Smooth muscle cell (in vitro differentiated cells): ENCODE measurements at regions not wholly inside any gene's neighbourhood (a gene's known extent, or its start where the extent isn't known, plus 50 kb on each side); places are given as distances from the start of the nearest gene placed in this dataset.
"Not testable (repeated sequence)": the region's sequence is repeated elsewhere in the genome, so short reads cannot be mapped to it uniquely, and the experiment has no call there.

ENCODE experiments used
- DNase-seq: peaks from one replicate; lab custom pipeline; 2025; ENCODE audit not compliant: unreplicated experiment; lab: John Stamatoyannopoulos, UW
- H2AFZ ChIP-seq: fragments of 200-600 bp; sonication (generic); 2 replicates; pipeline ENCODE4 v1.6.0; 2016; ENCODE audit warnings: antibody characterized with exemption, low read depth, mild to moderate bottlenecking
- H3F3A ChIP-seq: fragments of 200-600 bp; sonication (generic); 2 replicates; pipeline ENCODE4 v1.6.0; 2017; ENCODE audit warnings: antibody characterized with exemption, low read depth
- H3K27ac ChIP-seq: fragments of 200-600 bp; sonication (generic); 2 replicates; pipeline ENCODE4 v1.5.1; 2016; ENCODE audit warnings: low read depth, mild to moderate bottlenecking
- H3K27me3 ChIP-seq: fragments of 200-600 bp; sonication (generic); 2 replicates; pipeline ENCODE4 v1.6.1; 2016; ENCODE audit warnings: low read depth, mild to moderate bottlenecking
- H3K36me3 ChIP-seq: fragments of 200-600 bp; sonication (generic); 2 replicates; pipeline ENCODE4 v1.5.1; 2016; ENCODE audit warnings: low read depth
- H3K4me1 ChIP-seq: fragments of 200-600 bp; sonication (generic); 2 replicates; pipeline ENCODE4 v1.5.1; 2016; ENCODE audit warnings: low read depth
- H3K4me2 ChIP-seq: fragments of 200-600 bp; sonication (generic); 2 replicates; pipeline ENCODE4 v1.6.0; 2016; ENCODE audit warnings: mild to moderate bottlenecking
- H3K4me3 ChIP-seq: fragments of 200-600 bp; sonication (generic); 2 replicates; pipeline ENCODE4 v1.5.1; 2016; ENCODE audit warnings: mild to moderate bottlenecking
- H3K79me2 ChIP-seq: fragments of 200-600 bp; sonication (generic); 2 replicates; pipeline ENCODE4 v1.6.0; 2016; ENCODE audit warnings: low read depth, mild to moderate bottlenecking
- H3K9ac ChIP-seq: fragments of 200-600 bp; sonication (generic); 2 replicates; pipeline ENCODE4 v1.6.0; 2016; ENCODE audit warnings: low read depth
- H3K9me3 ChIP-seq: fragments of 200-600 bp; sonication (generic); replicated peaks from 2 replicates; pipeline ENCODE4 v1.5.1; 2016; ENCODE audit warnings: low read depth
- H4K20me1 ChIP-seq: fragments of 200-600 bp; sonication (generic); 2 replicates; pipeline ENCODE4 v1.6.0; 2016; ENCODE audit warnings: low read depth
- CTCF ChIP-seq: fragments of 200-600 bp; sonication (generic); IDR thresholded peaks from 2 replicates; pipeline ENCODE4 v1.5.1; 2017; ENCODE audit warnings: borderline replicate concordance, mild to moderate bottlenecking, antibody characterized with exemption; ENCODE audit not compliant: insufficient read depth, poor library complexity, severe bottlenecking
- WGBS: methylation state at CpG from one replicate; pipeline ENCODE4 v1.1.7; 2016; ENCODE audit warnings: low lambda C conversion rate; 5-methylcytosine and 5-hydroxymethylcytosine counted together

- 89% methylated on average over 1 of the region's 1 CpG for WGBS
- Histone ChIP-seq H3K79me2 (no peaks in the 10 kb centered on the region), H2AFZ (no peak overlapping the region), H3K27me3 (no peaks in the 10 kb centered on the region), H3K4me3 (no peak overlapping the region), H3K27ac (no peak overlapping the region), H3K9me3 (no peaks in the 10 kb centered on the region), H3K4me1 (peaks cover 12% of the 10 kb centered on the region), H3F3A (peaks cover under 1% of the 10 kb centered on the region), H3K9ac (no peak overlapping the region), H4K20me1 (no peaks in the 10 kb centered on the region), H3K4me2 (no peak overlapping the region), H3K36me3 (peaks cover 7% of the 10 kb centered on the region)
- DNase-seq, result no peak
- no peak for TF ChIP-seq CTCF
Measured at GRCh38 chr6:112936504-112936903, 589.4 kb downstream of the RFPL4B start.

- H3K4me1 ChIP-seq, H3K9ac ChIP-seq, H3F3A ChIP-seq, DNase-seq, H3K36me3 ChIP-seq, H2AFZ ChIP-seq, H3K27ac ChIP-seq, H3K9me3 ChIP-seq, H3K27me3 ChIP-seq, H4K20me1 ChIP-seq, H3K79me2 ChIP-seq, H3K4me2 ChIP-seq, H3K4me3 ChIP-seq: not testable (repeated sequence)
- WGBS, result 97% methylated on average over 14 of the region's 14 CpGs
Measured at GRCh38 chr6:112937690-112938089, 590.6 kb downstream of the RFPL4B start.

GRCh38 chr6:112938650-112939049 lies 591.5 kb downstream of the RFPL4B start:
- 94% methylated on average over 2 of the region's 2 CpGs for WGBS
- no peak overlapping the region for H3K4me2 ChIP-seq

GRCh38 chr6:112939563-112939962 lies 592.4 kb downstream of the RFPL4B start:
- WGBS, result 93% methylated on average over 1 of the region's 1 CpG
- Histone ChIP-seq H4K20me1 (no peaks in the 10 kb centered on the region), H3F3A (no peaks in the 10 kb centered on the region), H3K4me2 (no peak overlapping the region), H3K36me3 (peaks cover 7% of the 10 kb centered on the region), H3K9ac (no peak overlapping the region), H3K9me3 (no peaks in the 10 kb centered on the region), H3K4me3 (no peak overlapping the region), H3K79me2 (no peaks in the 10 kb centered on the region), H2AFZ (no peak overlapping the region), H3K27me3 (no peaks in the 10 kb centered on the region), H3K27ac (no peak overlapping the region), H3K4me1 (peaks cover 9% of the 10 kb centered on the region)
- no peak for TF ChIP-seq CTCF
- no peak for DNase-seq

More at GRCh38 chr6:112938650-112939049, 591.5 kb downstream of the RFPL4B start:
- no peak for DNase-seq
- Histone ChIP-seq H3F3A (no peaks in the 10 kb centered on the region), H3K9ac (no peak overlapping the region), H3K27me3 (no peaks in the 10 kb centered on the region), H3K27ac (no peak overlapping the region), H3K36me3 (peaks cover 7% of the 10 kb centered on the region), H3K9me3 (no peaks in the 10 kb centered on the region), H3K4me3 (no peak overlapping the region), H3K79me2 (no peaks in the 10 kb centered on the region), H2AFZ (no peak overlapping the region), H4K20me1 (no peaks in the 10 kb centered on the region), H3K4me1 (peaks cover 9% of the 10 kb centered on the region)
- no peak for TF ChIP-seq CTCF
